ENCODE measurements at regions not wholly inside any gene's neighbourhood (a gene's known extent, or its start where the extent isn't known, plus 50 kb on each side); places are given as distances from the start of the nearest gene placed in this dataset.
"Not testable (repeated sequence)": the region's sequence is repeated elsewhere in the genome, so short reads cannot be mapped to it uniquely, and the experiment has no call there.

GRCh38 chr3:107153981-107154380 is 223.3 kb upstream of the CCDC54 start:
- no peak for DNase-seq (ENCODE audit: low read depth)

GRCh38 chr3:107172411-107172810 is 204.8 kb upstream of the CCDC54 start:
- no peak for DNase-seq (ENCODE audit: low read depth)

- no peak for DNase-seq (ENCODE audit: low read depth)
Measured at GRCh38 chr3:107184375-107184774, 192.9 kb upstream of the CCDC54 start.

- no peak for DNase-seq (ENCODE audit: low read depth)
Measured at GRCh38 chr3:107188262-107188661, 189.0 kb upstream of the CCDC54 start.

- no peak for DNase-seq (ENCODE audit: low read depth)
Measured at GRCh38 chr3:107189158-107189791, 188.0 kb upstream of the CCDC54 start.

GRCh38 chr3:107193116-107193515 is 184.1 kb upstream of the CCDC54 start:
- no peak for DNase-seq (ENCODE audit: low read depth)

GRCh38 chr3:107198581-107199181 is 178.6 kb upstream of the CCDC54 start:
- no peak for DNase-seq (ENCODE audit: low read depth)

- DNase-seq (ENCODE audit: low read depth), result no peak
Measured at GRCh38 chr3:107201146-107201545, 176.1 kb upstream of the CCDC54 start.

GRCh38 chr3:107202885-107203284 is 174.4 kb upstream of the CCDC54 start:
- not testable (repeated sequence) for DNase-seq (ENCODE audit: low read depth)

GRCh38 chr3:107204121-107204520 is 173.1 kb upstream of the CCDC54 start:
- no peak for DNase-seq (ENCODE audit: low read depth)

- no peak for DNase-seq (ENCODE audit: low read depth)
Measured at GRCh38 chr3:107205358-107205757, 171.9 kb upstream of the CCDC54 start.

GRCh38 chr3:107206141-107206540 is 171.1 kb upstream of the CCDC54 start:
- no peak for DNase-seq (ENCODE audit: low read depth)

- no peak for DNase-seq (ENCODE audit: low read depth)
Measured at GRCh38 chr3:107206945-107207344, 170.3 kb upstream of the CCDC54 start.

GRCh38 chr3:107208100-107208499 is 169.1 kb upstream of the CCDC54 start:
- DNase-seq (ENCODE audit: low read depth), result no peak

GRCh38 chr3:107208796-107209195 is 168.4 kb upstream of the CCDC54 start:
- no peak for DNase-seq (ENCODE audit: low read depth)

GRCh38 chr3:107209302-107209990 is 167.8 kb upstream of the CCDC54 start:
- no peak for DNase-seq (ENCODE audit: low read depth)

GRCh38 chr3:107211608-107212007 is 165.6 kb upstream of the CCDC54 start:
- no peak for DNase-seq (ENCODE audit: low read depth)

GRCh38 chr3:107212618-107213017 is 164.6 kb upstream of the CCDC54 start:
- DNase-seq (ENCODE audit: low read depth), result no peak

GRCh38 chr3:107213044-107213669 is 164.1 kb upstream of the CCDC54 start:
- DNase-seq (ENCODE audit: low read depth), result no peak

- no peak for DNase-seq (ENCODE audit: low read depth)
Measured at GRCh38 chr3:107216229-107216628, 161.0 kb upstream of the CCDC54 start.

GRCh38 chr3:107216711-107217110 is 160.5 kb upstream of the CCDC54 start:
- no peak for DNase-seq (ENCODE audit: low read depth)

- DNase-seq (ENCODE audit: low read depth), result no peak
Measured at GRCh38 chr3:107217172-107217571, 160.1 kb upstream of the CCDC54 start.

GRCh38 chr3:107218864-107219269 is 158.4 kb upstream of the CCDC54 start:
- no peak for DNase-seq (ENCODE audit: low read depth)
